GM19023 (cell line): ENCODE measurements at regions not wholly inside any gene's neighbourhood (a gene's known extent, or its start where the extent isn't known, plus 50 kb on each side); places are given as distances from the start of the nearest gene placed in this dataset.
"Not testable (repeated sequence)": the region's sequence is repeated elsewhere in the genome, so short reads cannot be mapped to it uniquely, and the experiment has no call there.

Experiments used
- ATAC-seq: cut with Tn5 transposase; IDR thresholded peaks from one replicate; pipeline ENCODE4 v1.9.1; 2021; ENCODE audit warnings: mild to moderate bottlenecking, moderate library complexity; ENCODE audit not compliant: unreplicated experiment

GRCh38 chr5:21615195-21615765, 1237.9 kb downstream of the CDH12 start:
- no peak for ATAC-seq

DNA sequence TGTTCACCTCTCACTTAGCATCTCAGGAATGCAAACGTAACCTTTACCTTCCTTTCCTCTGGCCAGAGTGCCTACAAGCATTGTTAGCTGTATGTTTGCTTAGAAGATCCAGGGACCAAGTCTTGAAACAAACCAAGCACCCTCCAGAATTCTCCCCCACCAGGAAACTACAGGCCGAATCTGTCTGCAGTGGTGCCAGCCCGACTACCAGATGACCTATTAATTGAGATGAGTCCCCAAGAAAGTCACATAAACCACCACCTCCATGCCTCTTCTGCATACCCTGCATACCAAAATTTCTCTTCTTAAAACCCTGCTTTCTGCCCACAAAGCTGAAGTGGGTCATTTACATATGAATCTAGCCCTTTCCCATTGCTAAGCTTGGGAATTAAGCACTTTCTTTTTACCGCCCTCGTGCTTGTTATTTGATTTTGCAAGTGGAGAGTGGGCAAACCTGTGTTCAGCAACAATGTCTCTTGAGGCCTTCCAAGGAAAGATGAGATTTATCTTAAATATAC, 1239.1 kb downstream of the CDH12 start:
- no peak for ATAC-seq

DNA sequence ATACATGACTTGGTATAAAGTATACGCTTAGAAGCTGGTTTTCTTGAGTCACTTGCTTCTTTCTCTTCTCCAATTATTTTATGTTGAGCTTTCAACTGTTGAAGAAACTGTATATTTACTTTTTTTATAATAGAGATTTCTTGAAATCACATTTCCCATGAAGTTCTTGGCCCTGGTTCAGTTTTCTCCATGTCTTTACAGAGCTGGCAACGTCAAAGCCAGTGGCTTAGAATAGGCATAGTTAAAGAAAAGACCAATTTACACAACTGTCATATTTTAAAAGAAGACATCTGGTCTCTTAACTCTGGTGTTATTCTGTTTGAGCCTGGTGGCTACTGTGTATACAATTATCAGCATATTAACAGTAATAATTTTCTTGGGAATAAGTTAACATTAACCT, 1249.3 kb downstream of the CDH12 start:
- no peak for ATAC-seq

- no peak for ATAC-seq
Observed at GRCh38 chr5:21594566-21594965, 1258.6 kb downstream of the CDH12 start.

- ATAC-seq: no peak
Observed at GRCh38 chr5:21593261-21593660, 1259.9 kb downstream of the CDH12 start.

- no peak for ATAC-seq
Observed at GRCh38 chr5:21581508-21581907, 1271.6 kb downstream of the CDH12 start.

GRCh38 chr5:21574961-21575360, 1278.2 kb downstream of the CDH12 start:
- no peak for ATAC-seq

- ATAC-seq: no peak
Observed at GRCh38 chr5:21574438-21574837, 1278.7 kb downstream of the CDH12 start.

GRCh38 chr5:21573416-21574314, 1279.5 kb downstream of the CDH12 start:
- ATAC-seq: no peak

GRCh38 chr5:21571196-21571595, 1281.9 kb downstream of the CDH12 start:
- ATAC-seq: not testable (repeated sequence)

- ATAC-seq: not testable (repeated sequence)
Observed at GRCh38 chr5:21559109-21559508, 1294.0 kb downstream of the CDH12 start.

- ATAC-seq: not testable (repeated sequence)
Observed at GRCh38 chr5:21552263-21552662, 1300.9 kb downstream of the CDH12 start.

DNA sequence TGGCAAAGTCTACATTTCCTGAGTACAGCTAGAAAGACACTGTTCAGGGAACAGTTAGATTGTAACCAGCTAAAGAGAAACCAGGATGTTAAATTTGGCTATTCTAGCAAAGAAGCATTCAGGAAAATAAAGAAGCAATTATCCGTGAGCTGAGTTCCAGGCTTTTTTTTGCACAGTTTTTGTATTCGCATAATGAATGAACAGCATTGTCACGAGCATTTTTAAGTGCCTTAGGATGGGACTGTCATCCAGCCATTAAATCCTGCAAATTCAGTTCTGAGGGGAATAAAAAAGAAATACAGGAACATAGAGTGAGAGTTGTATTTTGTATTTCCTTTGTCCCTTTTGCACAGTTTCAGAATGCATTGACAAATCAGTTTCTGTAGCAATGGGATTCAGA, 1302.2 kb downstream of the CDH12 start:
- ATAC-seq: not testable (repeated sequence)

- not testable (repeated sequence) for ATAC-seq
Observed at GRCh38 chr5:21547656-21548055, 1305.5 kb downstream of the CDH12 start.

DNA sequence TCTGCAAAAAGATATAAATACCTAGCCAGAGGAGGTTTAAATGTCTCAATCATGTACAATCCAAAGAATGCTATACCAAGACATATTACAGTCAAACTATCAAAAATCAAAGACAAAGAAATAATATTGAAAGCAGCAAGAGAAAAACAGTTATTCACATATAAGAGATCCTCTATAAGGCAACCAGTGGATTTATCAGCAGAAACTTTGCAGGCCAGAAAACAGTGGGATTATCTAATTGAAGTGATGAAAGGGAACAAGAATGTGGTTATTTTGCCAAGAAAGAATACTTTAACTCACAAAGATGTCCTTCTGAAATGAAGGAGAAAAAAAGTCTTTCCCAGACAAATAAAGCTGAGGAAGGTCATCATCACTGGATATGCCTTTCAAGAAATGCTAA, 1318.0 kb downstream of the CDH12 start:
- ATAC-seq: not testable (repeated sequence)

GRCh38 chr5:21521157-21521556, 1332.0 kb downstream of the CDH12 start:
- not testable (repeated sequence) for ATAC-seq

GRCh38 chr5:21496926-21497325, 1356.2 kb downstream of the CDH12 start:
- not testable (repeated sequence) for ATAC-seq

- not testable (repeated sequence) for ATAC-seq
Observed at GRCh38 chr5:21496056-21496455, 1357.1 kb downstream of the CDH12 start.

- not testable (repeated sequence) for ATAC-seq
Observed at GRCh38 chr5:21495235-21495634, 1357.9 kb downstream of the CDH12 start.

- not testable (repeated sequence) for ATAC-seq
Observed at GRCh38 chr5:21494033-21494432, 1359.1 kb downstream of the CDH12 start.

GRCh38 chr5:21491182-21491581, 1362.0 kb downstream of the CDH12 start:
- not testable (repeated sequence) for ATAC-seq

DNA sequence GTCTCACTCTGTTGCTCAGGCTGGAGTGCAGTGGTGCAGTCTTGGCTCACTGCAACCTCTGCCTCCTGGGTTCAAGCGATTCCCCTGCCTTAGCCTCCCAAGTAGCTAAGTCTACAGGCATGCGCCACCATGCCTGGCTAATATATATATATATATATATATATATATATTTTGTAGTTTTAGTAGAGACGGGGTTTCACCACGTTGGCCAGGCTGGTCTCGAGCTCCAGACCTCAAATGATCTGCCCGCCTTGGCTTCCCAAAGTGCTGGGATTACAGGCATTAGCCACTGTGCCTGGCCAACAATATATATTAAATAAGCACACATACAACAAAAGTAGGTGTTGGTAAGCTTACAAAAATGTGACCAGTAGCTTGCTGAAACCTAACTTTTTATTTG, 1364.3 kb downstream of the CDH12 start:
- not testable (repeated sequence) for ATAC-seq
